GM18502 (cell line): ENCODE measurements at regions not wholly inside any gene's neighbourhood (a gene's known extent, or its start where the extent isn't known, plus 50 kb on each side); places are given as distances from the start of the nearest gene placed in this dataset.
"Not testable (repeated sequence)": the region's sequence is repeated elsewhere in the genome, so short reads cannot be mapped to it uniquely, and the experiment has no call there.

Experiments
- ATAC-seq: cut with Tn5 transposase; IDR thresholded peaks from one replicate; pipeline ENCODE4 v1.9.1; 2021; ENCODE audit warnings: mild to moderate bottlenecking; ENCODE audit not compliant: unreplicated experiment, poor library complexity

DNA sequence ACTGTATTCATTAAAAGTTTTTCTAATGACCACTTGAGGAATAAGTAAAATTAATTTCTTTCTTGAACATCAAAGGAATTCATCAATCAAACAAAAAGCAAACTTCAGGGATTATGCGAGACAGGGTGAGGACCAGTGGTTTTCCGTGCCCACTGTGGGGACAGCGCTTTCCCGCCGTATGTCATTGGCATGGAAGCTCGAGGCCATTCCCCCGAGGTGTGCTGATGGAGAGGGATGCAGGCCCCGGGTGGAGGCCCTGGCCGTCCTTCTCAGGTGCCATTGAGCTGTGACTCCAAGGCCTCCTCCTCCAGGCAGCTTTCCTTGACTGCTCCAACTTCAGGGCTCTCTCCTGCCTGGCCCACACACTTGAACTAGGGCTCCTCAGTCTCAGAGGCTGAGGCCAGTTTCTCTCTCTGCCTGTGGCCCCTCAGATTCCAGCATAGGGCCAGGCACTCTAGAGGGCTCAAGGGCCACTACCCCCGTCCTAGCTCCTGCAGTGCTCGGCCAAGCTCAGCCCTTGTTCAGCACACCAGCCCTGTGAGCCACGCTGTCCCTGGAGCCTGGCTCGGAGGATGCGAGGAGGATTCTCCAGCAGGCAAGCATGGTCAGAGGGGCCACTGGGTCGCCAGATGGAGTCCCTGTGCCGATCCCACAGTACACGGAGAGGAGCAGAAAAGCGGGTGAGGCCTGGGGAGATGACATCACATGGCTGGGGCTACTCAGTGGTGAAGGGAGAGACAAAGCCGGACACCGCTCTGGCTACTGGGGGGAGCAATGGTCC lies 248.0 kb upstream of the SGCG start:
- ATAC-seq, result not testable (repeated sequence)

- ATAC-seq, result no peak
Observed at GRCh38 chr13:22933571-22934181, 247.1 kb upstream of the SGCG start.

DNA sequence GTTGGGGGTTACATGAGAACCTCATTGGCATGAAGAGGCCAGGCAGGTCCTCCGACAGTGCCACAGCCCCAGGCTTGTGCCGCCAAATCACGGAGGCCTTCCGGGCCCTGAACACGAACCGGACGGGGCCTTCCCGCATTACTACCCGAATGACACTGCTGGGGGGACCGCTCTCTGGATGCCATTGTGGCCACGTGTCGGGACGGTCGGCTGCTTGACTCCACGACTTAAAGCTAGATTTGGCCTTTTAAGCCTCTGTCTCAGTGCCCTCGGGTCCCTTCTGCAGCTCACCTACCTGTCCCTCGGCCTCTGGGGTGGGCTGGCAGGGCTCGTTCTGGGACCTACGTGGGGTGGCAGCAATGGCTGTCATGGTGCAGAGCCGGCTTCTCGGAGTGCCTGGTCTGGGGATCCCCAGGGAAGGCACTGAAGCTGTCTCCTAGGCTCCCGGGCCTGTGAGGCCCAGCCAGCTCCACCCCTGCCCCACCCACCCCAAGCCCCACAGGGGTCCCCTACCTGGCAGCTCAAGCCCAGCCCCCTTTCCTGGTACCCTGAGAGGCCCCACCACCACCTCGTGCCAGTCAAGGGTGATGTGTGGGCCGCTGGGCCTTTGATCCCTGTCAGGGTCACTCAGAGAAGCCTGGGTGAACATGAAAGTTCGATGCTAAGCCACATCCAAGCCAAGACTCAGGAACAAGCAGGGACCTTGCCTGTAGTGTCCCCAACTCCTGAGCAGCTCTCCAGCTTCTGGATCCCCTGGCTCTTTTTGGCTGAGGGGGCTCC lies 245.8 kb upstream of the SGCG start:
- no peak for ATAC-seq

- ATAC-seq, result no peak
Observed at GRCh38 chr13:22936228-22936627, 244.6 kb upstream of the SGCG start.

- no peak for ATAC-seq
Observed at GRCh38 chr13:22937241-22937640, 243.5 kb upstream of the SGCG start.

DNA sequence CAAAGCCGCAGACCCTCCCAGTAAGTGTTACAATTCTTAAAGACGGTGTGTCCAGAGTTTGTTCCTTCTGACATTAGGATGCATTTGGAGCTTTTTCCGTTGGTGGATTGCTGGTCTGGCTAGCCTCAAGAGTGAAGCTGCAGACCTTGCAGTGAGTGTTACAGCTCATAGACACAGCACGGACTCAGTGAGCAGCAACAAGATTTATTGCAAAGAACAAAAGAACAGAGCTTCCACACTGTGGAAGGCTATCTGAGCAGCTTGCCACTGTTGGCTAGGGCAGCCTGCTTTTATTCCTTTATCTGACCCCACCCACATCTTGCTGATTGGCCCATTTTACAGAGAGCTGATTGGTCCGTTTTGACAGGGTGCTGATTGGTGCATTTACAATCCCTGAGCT lies 242.8 kb upstream of the SGCG start:
- ATAC-seq, result no peak

DNA sequence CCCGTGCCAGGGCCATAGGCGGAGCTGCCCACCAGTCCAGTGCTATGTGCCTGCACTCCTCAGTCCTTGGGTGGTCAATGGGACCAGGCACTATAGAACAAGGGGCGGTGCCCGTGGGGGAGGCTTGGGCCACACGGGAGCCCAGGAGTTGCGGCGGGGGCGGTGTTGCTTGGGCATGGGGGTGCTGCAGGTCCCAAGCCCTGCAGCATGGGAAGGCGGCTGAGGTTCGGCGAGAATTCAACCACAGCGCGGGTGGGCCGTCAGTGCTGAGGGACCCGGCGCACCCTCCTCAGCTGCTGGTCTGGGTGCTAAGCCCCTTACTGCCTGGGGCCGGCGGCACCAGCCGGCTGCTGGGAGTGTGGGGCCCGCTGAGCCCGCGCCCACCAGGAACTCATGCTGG lies 242.2 kb upstream of the SGCG start:
- no peak for ATAC-seq

- no peak for ATAC-seq
Observed at GRCh38 chr13:22939157-22939556, 241.6 kb upstream of the SGCG start.

DNA sequence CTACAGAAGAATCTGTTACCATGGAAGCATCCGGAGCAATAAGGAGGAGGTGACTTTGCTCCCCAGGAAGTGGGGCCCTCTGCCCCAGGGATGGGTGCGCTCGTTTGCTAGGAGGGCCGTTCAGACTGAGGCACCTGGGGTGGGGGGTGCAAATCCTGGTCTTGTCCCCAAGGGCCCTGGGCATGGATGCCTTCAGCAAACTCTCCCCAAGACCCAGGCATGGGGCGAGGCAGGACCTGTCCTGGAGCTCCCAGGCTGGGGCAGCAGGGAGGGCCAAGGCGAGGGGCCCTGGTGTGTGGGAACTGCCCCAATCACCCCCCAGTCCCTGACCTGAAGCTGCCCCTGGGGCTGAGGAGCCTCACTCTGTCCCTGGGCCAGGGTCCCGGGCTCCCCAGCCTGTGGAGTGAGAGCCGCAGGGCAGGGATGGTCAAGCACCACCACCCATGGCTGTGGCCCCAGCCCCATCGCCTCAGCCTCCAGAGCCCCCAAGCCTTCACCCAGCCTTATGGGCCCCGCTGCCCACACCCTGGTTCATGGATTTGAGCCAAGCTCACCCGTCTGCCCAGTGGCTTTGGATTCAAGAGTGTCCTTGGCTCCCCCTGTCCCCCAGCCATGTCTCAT lies 240.6 kb upstream of the SGCG start:
- no peak for ATAC-seq

DNA sequence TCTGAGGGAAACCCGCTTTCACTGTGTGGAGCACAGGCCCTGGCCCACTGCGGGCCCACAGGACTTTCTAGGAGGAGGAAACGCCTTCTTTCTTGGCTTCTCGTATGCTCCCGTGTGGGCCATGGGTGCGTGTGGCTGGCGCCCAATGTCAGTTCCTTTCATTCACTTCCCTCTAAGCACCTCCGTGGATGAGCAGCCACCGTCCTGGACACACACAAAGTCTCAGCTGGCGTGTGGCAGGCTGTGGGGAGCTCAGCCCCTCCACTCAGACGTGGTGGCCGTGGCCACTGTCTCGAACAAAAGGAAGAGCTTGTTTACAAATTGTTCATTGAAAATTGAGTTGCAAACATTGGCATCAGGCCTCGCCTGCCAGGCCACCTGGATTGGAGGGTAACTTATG lies 240.0 kb upstream of the SGCG start:
- no peak for ATAC-seq

- not testable (repeated sequence) for ATAC-seq
Observed at GRCh38 chr13:22941495-22941894, 239.3 kb upstream of the SGCG start.

DNA sequence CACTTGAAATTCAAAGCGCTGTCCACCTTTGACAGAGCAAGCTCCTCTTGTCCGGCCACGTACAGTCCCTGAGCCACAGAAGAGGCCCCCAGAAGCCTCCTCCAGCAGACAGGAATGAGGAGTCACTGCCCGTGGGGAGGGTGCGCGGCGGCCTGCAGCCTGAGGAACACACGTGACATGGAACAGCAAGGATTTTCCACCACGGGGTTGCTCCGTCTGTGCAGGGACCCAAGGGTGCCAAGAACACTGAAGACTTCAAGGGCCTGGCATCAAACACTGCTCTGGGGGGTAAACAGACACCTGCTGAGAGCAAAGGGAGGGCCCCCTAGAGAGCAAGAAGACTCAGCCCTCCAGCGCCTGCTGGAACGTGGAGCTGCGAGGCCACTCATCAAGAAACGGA lies 237.9 kb upstream of the SGCG start:
- ATAC-seq, result not testable (repeated sequence)

GRCh38 chr13:22944378-22944777 lies 236.4 kb upstream of the SGCG start:
- ATAC-seq, result no peak

DNA sequence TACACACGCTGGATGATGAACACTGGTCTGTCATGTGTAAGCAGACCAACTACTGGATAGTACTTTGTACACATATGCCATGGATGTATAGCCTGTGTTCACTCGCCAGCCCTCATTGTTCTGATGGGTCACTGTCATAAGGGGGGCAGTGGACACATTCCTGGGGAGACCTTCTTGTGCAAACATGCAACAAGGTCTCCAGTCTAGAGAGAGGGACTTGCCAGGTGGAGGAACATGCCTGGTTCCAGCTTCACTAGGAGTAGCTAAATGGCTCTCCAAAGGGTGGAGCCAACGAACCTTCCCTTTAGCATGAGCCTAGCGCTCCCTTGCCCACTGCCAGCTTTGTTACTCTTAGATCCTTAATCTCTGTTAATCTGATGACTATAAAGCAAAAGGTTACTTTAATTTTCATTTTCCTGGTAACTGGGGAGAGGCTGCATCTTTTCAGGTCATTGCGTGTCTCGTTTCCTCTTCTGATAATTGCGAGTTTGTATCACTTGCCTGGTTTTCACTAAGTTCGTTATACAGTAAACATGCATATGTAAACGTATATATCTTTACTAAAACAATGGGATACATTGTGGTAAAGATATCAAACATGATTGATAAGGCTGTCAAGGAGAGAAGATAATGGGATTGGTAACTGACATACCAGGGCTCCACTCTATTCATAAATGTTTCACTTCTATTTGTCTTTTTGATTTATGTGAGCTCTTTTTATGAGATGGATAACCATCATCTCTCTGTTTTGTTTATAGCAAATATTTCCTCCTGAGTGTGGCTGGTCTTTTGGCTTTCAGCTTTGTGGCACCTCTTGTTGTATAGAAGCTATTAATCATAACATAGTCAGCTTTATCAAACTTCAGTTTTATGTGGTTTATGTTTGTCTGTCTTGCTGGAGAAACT lies 235.2 kb upstream of the SGCG start:
- no peak for ATAC-seq

- ATAC-seq, result no peak
Observed at GRCh38 chr13:22948421-22948820, 232.4 kb upstream of the SGCG start.

- ATAC-seq, result not testable (repeated sequence)
Observed at GRCh38 chr13:22952018-22952417, 228.8 kb upstream of the SGCG start.

DNA sequence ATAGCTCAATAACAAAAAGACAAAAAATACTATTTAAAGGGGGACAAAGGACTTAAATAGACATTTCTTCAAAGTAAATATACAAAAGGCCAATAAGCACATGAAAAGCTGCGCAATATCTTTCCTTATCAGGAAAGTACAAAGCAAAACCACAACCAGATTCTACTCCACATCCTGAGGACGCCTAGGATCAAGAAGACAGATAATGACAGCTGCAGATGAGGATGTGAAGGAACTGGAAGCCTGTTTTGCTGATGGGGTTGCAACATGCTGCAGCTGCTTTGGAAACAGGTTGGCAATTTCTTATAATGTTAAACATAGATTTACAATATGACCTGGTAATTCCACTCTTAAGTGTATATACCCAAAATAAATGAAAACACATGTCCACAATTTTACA lies 225.6 kb upstream of the SGCG start:
- not testable (repeated sequence) for ATAC-seq

DNA sequence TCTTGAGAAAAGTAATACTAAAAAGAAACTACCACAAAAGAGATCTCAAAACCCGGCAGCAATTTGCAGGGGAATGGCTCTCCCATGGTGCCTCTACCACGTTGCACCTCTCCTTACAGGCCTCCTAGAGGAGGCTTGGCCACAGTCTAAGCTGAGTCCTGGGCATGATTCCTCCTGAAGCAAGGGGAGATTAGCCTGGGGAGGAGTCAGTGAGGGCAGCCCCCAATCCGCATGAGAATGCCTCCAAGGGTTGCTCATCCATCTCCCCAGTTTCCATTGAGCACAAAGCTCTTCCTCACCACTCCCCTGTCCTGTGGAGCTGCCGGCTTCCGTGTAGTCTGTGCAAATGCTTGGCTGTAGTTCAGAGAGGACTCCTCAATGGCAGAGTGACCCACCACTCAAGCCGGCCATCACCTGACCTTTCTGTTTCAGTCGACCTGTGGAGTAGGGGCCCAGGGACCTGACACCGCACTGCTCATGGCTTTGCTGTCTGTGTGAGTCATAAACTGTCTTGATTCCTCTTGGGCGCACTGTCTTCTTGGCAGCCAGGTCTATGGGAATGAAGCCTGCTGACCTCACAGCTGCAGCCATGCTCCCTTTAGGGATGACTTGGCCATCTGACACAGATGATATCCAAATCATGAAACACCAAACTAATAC lies 224.2 kb upstream of the SGCG start:
- ATAC-seq, result not testable (repeated sequence)

DNA sequence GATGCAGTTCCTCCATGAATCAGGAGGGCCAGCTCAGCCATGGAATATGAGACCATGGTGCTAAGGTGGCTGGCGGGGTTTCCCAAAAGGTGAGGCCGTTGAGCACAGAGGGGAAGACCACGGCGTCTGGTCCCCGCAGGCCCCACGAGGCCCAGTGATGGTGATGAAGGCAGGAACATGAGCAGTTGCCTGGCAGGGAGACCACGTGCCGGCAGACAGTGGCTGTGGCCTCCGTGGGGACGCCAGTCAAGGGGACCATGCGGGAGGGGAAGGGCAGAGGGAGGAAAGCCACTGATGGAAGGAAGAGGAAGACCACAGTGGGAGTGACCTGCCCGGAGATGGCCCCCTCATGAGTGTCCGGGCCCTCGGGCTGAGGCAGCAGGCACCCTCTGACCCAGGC lies 220.9 kb upstream of the SGCG start:
- not testable (repeated sequence) for ATAC-seq
